Brain pericyte (primary cell): ENCODE measurements at regions not wholly inside any gene's neighbourhood (a gene's known extent, or its start where the extent isn't known, plus 50 kb on each side); places are given as distances from the start of the nearest gene placed in this dataset.
"Not testable (repeated sequence)": the region's sequence is repeated elsewhere in the genome, so short reads cannot be mapped to it uniquely, and the experiment has no call there.

Experiments used
- DNase-seq: peaks from one replicate; pipeline ENCODE4 v3.0.0-alpha.2; 2012; ENCODE audit warnings: low read depth, low spot score

- DNase-seq: no peak
Measured at GRCh38 chr13:33659466-33659865, 158.5 kb upstream of the RFC3 start.

GRCh38 chr13:33659894-33660293 lies 158.1 kb upstream of the RFC3 start:
- DNase-seq: no peak

DNA sequence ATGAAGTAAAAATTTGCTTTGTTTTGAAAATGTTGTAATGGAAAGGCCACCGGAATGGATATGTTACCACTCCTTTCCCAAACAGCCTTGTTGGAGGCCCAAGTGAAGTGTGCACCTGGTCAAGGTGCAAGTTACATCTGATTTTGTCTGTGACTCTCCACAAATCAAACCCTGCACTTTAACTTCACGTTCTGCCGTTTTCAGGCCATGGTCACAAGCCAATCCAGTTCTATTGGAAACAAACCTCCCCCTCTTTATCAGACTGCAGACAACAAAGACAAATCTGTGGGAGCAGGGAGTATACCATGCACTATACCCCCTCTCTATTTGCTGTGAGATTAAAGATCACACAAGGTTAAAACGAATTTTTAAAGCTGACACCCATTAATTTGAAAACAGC lies 155.6 kb upstream of the RFC3 start:
- DNase-seq: no peak

- DNase-seq: no peak
Measured at GRCh38 chr13:33665626-33666175, 152.2 kb upstream of the RFC3 start.

DNA sequence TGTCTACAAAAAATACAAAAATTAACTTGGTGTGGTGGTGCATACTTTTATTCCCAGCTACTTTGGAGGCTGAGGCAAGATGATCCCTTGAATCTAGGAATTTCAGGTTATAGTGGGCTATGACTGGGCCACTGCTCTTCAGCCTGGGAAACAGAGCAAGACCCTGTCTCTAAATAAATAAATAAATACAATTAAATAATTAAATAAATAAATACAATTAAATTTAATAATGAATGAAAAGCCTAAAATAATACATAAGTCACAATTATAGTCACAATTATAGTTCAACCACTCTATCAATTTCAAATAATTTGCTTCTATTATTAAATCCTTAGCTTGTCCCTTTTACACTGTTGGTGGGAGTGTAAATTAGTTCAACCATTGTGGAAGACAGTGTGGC lies 146.4 kb upstream of the RFC3 start:
- DNase-seq: no peak

DNA sequence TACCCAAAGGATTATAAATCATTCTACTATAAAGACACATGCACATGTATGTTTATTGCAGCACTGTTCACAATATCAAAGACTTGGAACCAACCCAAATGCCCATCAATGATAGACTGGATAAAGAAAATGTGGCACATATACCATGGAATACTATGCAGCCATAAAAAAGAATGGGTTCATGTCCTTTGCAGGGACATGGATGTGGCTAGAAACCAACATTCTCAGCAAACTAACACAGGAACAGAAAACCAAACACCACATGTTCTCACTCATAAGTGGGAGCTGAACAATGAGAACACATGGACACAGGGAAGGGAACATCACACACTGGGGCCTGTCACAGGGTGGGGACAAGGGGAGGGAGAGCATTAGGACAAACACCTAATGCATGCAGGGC lies 145.9 kb upstream of the RFC3 start:
- DNase-seq: not testable (repeated sequence)

DNA sequence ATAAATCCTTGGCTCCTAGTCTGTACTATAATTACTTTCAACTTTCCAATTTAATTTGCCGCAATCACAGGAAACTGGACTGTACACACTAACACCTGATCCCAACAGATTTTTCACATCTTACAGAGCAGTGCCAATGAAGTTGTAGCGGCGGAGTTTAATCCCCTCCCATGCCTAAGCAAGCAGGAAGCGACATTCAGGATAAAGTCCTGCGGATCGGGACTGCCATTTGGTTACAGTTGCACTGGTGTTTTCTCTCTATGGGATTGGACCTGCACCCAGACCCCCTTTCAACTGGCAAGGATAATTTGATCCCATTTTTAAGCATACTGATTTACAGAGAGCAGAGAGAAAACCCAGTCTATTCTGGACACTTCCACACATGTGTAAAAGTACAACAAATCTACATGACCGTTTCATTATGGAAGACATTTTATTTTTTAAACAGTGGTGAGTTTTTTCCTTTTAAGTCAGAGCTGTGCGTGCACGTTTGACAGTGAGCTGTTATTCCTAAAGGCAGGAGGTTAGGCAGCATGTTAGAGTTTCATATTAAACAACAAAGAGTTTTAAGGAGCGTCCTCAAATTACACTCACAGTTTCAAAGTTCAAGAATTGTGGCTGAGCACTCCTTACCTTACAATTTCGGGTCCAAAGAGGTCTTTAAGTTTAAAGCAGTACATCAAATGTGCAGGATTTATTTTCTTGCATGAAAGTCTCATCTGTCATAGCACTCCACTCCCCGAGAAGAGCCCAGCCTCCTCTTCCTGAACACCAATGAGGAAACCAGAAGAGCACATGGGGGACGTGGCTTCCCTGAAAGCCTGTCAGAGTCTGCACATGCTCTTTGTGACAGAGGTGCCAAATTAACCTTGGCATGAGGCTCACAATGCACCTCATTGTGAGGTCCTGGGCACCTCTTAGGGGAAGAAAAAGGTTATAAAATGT lies 141.6 kb upstream of the RFC3 start:
- no peak for DNase-seq

- DNase-seq: no peak
Measured at GRCh38 chr13:33677215-33677614, 140.7 kb upstream of the RFC3 start.

GRCh38 chr13:33678084-33678483 lies 139.9 kb upstream of the RFC3 start:
- DNase-seq: no peak

GRCh38 chr13:33678906-33679657 lies 138.9 kb upstream of the RFC3 start:
- DNase-seq: no peak

DNA sequence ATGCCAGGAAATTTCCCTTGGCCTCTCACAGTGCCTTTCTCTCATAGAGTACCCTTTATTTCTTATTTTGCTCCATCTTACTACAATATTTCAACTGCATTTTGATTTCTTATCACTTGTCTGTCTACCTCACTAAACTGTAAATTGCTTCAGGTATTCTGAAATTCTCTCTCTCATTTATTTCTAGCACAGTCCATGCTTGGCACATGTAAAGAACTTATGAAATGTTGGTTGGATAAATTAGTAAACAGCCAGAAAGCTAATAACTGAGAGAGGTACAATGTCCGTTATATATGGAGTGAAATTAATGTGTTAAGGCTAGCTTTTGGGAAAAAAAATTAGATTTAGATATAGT lies 138.3 kb upstream of the RFC3 start:
- no peak for DNase-seq

- DNase-seq: no peak
Measured at GRCh38 chr13:33682020-33682564, 135.9 kb upstream of the RFC3 start.

GRCh38 chr13:33682646-33683045 lies 135.3 kb upstream of the RFC3 start:
- not testable (repeated sequence) for DNase-seq

- no peak for DNase-seq
Measured at GRCh38 chr13:33683376-33683775, 134.6 kb upstream of the RFC3 start.

DNA sequence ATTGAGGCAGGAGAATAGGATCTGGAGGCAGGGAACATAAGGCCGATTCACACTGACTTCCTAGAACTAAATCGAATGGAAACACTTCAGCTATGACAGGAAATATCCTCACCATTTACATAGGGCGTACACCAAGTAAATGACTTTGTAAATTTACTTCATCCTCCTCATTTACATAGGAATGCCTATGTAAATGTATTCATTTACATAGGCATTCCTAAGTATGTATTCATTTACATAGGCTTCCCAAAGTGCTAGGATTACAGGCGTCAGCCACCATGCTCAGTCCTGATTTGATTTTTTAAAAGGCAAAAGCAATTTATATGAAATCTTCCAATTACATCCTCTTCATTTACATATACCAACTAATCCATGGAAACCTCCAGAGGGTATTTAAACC lies 133.1 kb upstream of the RFC3 start:
- no peak for DNase-seq

GRCh38 chr13:33686772-33687480 lies 131.0 kb upstream of the RFC3 start:
- peak; percentile 7 for DNase-seq

- no peak for DNase-seq
Measured at GRCh38 chr13:33690354-33690753, 127.6 kb upstream of the RFC3 start.

GRCh38 chr13:33691980-33692379 lies 126.0 kb upstream of the RFC3 start:
- DNase-seq: no peak

DNA sequence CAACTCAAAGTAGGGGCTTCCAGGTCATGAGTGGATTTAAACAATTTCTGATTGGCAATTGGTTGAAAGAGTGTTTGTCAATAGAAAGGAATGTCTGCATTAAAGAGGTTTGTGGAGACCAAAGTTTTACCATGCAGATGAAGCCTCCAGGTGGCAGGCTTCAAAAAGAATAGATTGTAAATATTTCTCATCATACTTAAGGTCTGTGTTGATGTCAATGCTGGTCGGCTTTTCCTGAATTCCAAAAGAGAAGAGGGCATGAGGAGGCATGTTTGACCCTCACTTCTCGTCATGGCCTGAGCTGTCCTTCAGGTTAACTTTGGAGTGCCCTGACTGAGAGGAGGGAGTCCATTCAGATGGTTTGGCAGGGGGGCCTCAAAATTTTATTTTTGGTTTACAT lies 125.4 kb upstream of the RFC3 start:
- DNase-seq: no peak

- no peak for DNase-seq
Measured at GRCh38 chr13:33694546-33694945, 123.4 kb upstream of the RFC3 start.

GRCh38 chr13:33696530-33696929 lies 121.4 kb upstream of the RFC3 start:
- no peak for DNase-seq

DNA sequence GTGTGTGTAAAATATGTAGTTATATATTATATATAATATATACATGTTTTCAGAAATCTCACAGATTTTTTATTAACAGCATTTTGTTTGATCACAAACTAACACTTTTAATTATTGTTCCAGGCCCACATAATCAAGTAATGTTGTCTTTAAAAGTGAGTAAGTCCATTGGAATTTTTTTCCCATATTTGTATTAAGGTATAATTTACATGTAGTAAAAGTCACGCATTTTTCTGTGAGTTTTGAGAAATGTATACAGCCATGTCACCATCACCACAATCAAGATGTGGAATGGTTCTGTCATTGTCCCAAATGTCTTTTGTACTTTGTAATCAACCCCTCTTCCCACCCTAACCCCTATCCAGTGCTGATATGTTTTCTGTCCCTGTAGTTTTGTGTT lies 120.0 kb upstream of the RFC3 start:
- no peak for DNase-seq
